ENCODE measurements at regions not wholly inside any gene's neighbourhood (a gene's known extent, or its start where the extent isn't known, plus 50 kb on each side); places are given as distances from the start of the nearest gene placed in this dataset.
"Not testable (repeated sequence)": the region's sequence is repeated elsewhere in the genome, so short reads cannot be mapped to it uniquely, and the experiment has no call there.

- DNase-seq = no peak
These were observed 135.5 kb downstream of the CEMIP2 start for GRCh38 chr9:71632776-71633175.

- DNase-seq = no peak
These were observed 137.8 kb downstream of the CEMIP2 start for GRCh38 chr9:71630377-71630995.

GRCh38 chr9:71629578-71630215 is 138.6 kb downstream of the CEMIP2 start:
- DNase-seq = no peak

GRCh38 chr9:71628247-71628646 is 140.1 kb downstream of the CEMIP2 start:
- DNase-seq = no peak

- DNase-seq = no peak
These were observed 140.8 kb downstream of the CEMIP2 start for GRCh38 chr9:71627537-71627936.

GRCh38 chr9:71626395-71626794 is 141.9 kb downstream of the CEMIP2 start:
- no peak for DNase-seq

- no peak for DNase-seq
These were observed 143.6 kb downstream of the CEMIP2 start for GRCh38 chr9:71624728-71625127.

- DNase-seq = no peak
These were observed 147.6 kb downstream of the CEMIP2 start for GRCh38 chr9:71620746-71621145.

GRCh38 chr9:71620331-71620730 is 148.0 kb downstream of the CEMIP2 start:
- DNase-seq = no peak

- no peak for DNase-seq
These were observed 148.4 kb downstream of the CEMIP2 start for GRCh38 chr9:71619926-71620325.

GRCh38 chr9:71614409-71615010 is 153.8 kb downstream of the CEMIP2 start:
- no peak for DNase-seq

- DNase-seq = no peak
These were observed 155.4 kb downstream of the CEMIP2 start for GRCh38 chr9:71612889-71613288.

- no peak for DNase-seq
These were observed 158.9 kb downstream of the CEMIP2 start for GRCh38 chr9:71609448-71609830.

GRCh38 chr9:71608825-71609447 is 159.4 kb downstream of the CEMIP2 start:
- DNase-seq = no peak

GRCh38 chr9:71608021-71608420 is 160.3 kb downstream of the CEMIP2 start:
- DNase-seq = no peak

- no peak for DNase-seq
These were observed 160.8 kb downstream of the CEMIP2 start for GRCh38 chr9:71607461-71607881.

- DNase-seq = no peak
These were observed 163.9 kb downstream of the CEMIP2 start for GRCh38 chr9:71604197-71605063.

GRCh38 chr9:71602652-71603051 is 165.7 kb downstream of the CEMIP2 start:
- no peak for DNase-seq

GRCh38 chr9:71595762-71596161 is 172.6 kb downstream of the CEMIP2 start:
- not testable (repeated sequence) for DNase-seq

- DNase-seq = no peak
These were observed 173.8 kb downstream of the CEMIP2 start for GRCh38 chr9:71594541-71594940.

- DNase-seq = no peak
These were observed 175.9 kb downstream of the CEMIP2 start for GRCh38 chr9:71592400-71592799.

GRCh38 chr9:71590362-71590761 is 178.0 kb downstream of the CEMIP2 start:
- DNase-seq = no peak

- no peak for DNase-seq
These were observed 178.7 kb downstream of the CEMIP2 start for GRCh38 chr9:71589612-71590011.
